NOMO-1 treated with dmso at 0.1 percent for 144 hours (cell line): ENCODE measurements at regions not wholly inside any gene's neighbourhood (a gene's known extent, or its start where the extent isn't known, plus 50 kb on each side); places are given as distances from the start of the nearest gene placed in this dataset.

ENCODE experiments used
- DNase-seq: peaks from one replicate; lab custom pipeline; 2025; ENCODE audit not compliant: unreplicated experiment; lab: John Stamatoyannopoulos, UW

GRCh38 chr10:2870654-2871053 lies 196.7 kb upstream of the PFKP start:
- no peak for DNase-seq

DNA sequence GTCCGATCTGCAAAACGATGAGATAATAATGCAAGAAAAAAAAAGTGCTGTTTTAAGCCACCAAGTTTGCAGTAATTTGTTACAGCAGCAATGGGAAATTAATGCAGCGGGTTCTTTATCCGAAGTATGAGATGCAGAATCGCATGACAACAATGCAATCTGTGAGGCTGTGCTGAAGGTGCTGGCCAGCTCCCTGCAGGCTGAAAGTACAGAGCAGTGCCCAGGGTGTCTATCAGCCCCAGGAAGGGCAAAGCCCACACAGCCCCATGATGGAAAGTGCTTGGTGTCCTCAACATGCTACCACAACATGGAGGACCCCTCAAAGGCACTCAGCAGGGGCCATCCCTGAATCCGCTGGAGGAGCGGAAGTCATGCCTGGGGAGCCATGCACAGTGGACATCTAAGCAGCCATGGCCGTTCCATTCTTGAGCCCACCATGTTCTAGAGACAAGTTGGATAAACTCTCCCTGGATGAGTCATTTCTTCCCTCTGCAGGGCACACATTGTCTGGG lies 199.5 kb upstream of the PFKP start:
- DNase-seq = no peak

DNA sequence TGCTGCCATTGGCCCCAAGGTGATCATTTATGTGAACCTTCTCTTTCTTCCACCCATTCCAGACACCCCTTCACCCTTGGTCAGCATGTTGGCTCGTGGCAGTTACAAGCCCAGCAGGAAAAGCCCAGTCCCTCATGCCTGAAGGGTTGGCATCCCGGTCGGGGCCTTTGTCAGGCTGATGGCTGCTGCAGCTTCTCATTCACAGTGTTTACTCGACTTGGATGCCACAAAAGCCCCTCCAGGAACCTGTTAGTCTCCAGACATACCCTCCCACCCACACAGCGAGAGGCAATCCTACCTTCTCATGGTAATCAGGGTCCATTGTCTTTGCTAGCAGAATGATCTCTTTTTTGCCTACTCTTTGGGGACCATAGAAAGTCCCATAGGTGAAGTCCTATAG lies 200.8 kb upstream of the PFKP start:
- no peak for DNase-seq

GRCh38 chr10:2861632-2862210 lies 205.6 kb upstream of the PFKP start:
- DNase-seq = no peak

DNA sequence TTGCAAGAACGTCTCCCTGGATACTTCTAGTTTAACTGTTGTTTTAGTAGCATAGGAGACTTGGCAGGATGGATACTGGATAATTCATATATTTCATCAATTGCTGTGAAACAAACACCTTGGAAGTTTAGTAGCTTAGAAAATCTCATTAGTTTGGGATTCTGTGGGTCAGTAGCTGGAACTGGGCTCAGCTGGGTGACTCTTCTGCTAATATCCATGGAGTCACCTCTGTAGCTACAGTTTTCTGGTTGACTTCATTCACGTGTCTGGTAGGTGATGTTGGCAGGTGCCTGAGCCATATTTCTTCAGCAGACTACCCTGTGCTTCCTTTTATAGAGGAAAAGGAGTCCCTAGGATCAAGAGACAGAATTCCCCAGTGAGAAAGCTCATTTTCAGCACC lies 208.9 kb upstream of the PFKP start:
- no peak for DNase-seq

DNA sequence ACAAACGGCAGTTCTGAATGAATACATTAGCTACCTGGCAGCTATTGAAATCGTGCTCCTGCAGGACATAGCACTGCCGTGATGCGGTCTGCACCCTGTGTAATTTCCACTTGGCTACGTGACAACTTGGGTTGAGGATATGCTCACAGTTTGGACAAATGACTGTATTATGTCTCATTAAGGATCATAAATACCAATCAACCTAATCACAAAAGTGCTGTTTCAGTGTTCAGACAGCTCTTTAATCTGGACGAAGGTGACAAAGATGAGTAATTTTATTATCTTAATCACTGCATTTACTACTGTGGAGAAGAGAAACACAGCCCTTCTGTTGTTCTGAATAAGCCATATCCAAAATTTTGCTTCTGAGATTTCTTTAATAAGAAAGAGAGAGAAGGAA lies 210.8 kb upstream of the PFKP start:
- DNase-seq = no peak

GRCh38 chr10:2852574-2853323 lies 214.6 kb upstream of the PFKP start:
- DNase-seq = no peak

DNA sequence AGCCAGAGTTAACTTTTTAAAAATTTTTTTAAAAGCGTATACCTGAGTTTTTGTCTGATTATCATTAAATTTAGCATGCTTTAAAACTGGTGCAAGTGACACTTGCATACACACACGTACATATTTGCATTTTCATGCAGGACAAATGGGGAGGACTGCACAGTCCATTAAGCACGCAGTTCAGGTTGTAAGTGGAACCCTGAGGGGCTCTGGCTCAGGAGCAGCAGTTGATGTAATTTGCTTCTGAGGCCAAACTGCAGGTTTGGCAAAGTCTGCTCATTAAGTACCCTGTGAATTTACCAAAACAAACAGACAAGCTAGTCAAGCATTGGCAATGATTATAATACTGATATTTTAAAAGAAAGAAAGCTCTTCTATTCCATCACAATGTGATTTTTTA lies 215.8 kb upstream of the PFKP start:
- no peak for DNase-seq

GRCh38 chr10:2850202-2850601 lies 217.1 kb upstream of the PFKP start:
- no peak for DNase-seq

DNA sequence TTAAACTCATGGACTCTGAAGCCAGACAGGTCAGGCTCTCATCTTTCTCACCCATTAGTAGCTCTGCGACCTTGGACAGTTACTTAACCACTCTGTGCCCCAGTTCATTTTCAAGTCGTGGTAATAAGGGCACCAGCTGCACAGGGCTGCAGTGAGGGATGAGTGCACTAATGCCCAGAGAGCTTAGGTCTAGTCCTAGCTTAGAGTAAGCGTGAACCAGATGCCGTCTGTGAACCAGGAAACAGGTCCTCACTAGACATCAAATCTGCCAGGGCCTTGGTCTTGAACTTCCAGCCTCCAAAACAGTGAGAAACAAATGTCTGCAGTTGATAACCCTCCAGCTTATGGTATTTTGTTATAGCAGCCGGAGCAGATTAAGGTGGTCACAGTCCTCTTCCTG lies 222.4 kb upstream of the PFKP start:
- DNase-seq = no peak

DNA sequence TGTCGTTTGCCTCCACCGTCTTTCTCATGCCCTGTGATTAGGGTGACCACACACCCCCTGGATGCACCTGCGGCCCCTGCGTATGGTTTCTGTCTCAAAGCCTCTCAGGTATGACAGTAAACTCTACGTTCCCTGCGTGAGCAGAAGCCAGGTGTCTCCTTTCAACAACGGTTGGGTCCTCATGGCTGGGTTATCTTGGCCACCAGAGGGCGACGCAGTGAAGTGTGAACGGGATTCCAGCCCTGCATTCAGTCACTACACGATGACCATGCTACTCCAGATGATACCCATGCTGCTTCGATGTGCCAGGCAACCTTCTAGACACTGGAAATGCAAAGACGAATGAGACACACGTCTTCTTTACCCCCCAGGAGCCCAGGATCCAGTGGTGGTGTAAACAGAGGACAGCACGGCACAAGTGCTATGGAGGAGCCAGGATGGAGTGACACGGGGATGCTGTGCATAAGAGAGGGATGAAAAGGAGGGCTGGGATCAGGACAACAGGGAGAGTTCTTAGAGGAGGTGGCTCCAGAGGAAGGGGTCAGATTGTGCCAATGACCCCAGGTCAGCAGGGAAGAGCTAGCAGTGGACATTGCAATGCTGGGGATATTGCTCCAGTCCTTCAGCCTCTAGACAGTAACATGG lies 228.1 kb upstream of the PFKP start:
- no peak for DNase-seq

DNA sequence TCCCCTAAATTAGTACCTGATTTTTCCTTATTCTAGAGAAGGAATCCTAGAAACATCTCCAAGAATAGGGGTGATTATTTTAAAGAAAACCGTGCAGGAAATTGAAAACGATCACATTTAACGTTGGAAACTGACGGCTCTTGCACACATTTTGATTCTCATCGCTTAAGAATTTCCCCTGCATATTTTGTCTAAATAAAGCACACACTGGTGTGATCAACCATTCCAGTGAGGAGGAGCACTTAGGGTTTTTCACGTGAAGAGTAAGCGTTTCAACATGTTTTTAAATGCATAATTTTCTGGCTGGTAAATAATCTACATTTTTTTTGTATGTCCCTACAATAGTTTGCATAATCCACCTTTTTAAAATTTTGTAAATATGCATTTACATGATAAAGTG lies 229.7 kb upstream of the PFKP start:
- DNase-seq = no peak

DNA sequence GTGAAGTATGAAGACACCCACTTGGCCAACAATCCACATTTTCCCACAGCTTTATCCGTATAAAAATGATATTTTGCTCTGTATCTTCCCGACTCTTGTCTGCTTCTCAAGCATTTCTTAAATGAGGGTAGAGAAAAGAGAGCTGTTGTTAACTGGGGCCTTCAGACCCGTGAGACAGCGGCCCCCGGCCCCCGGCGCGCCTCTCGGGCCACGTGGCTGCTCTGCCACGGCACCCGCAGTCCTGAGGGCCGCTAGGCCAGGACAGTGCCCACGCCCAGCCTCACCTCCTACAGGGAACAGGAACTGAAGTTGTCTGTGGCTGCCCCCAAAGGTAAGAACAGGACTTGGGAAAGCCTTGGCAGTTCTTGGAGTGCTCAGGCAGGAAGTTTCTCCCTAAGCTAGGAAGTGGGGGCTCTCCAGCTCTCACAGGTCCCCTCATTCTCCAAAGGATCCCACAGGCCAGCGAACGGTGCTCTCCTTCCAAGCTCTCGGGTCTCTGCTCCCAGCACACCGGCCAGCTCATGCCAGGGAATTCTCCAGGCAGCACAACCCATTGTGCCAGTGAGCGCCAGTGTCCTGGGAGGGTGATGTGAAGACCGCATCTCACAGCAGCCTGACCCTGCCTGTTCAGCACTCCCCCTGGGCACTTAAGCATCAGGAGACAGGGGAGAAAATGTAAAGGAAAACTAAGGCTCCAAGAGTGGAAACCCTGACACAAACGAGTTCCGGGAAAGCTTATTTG lies 230.3 kb upstream of the PFKP start:
- DNase-seq = no peak

DNA sequence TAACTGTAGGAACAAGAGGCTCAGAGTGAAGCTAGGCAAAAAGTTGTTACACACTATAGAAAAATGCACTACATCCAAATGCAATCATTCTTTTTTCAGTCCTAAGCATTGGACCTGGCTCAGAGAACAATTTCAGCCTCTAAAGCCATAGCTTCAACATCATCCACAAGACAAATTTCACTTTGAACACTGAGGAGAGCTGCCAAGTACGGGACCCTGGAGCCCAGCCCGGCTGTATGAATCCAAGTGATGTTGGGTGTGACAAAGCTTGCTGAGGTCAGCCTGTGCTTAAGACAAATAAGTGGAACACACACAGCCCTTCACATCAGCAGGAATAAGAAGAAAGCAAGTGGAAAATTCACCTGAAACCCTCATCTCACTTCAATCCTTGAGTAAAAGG lies 233.1 kb upstream of the PFKP start:
- DNase-seq = no peak

DNA sequence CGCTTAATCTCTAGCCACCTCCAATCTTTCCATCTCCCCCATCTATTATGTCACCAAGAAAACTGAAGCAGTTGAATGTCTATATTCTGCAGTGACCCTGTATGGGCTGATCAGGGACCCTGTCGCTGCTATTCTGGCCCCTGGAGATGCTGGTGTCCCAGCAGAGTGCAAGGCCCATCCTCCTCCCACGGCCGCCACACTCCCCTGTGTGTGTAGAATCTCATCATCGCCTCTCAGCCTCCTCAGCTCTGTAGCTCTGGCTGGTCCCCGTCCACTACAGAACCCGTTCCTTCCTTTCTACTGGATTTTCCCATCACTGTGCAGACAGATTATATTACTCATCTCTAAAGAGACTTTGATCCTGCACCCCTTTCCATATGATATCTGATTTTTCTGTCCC lies 235.8 kb upstream of the PFKP start:
- DNase-seq = no peak

GRCh38 chr10:2828741-2829140 lies 238.6 kb upstream of the PFKP start:
- DNase-seq = no peak

DNA sequence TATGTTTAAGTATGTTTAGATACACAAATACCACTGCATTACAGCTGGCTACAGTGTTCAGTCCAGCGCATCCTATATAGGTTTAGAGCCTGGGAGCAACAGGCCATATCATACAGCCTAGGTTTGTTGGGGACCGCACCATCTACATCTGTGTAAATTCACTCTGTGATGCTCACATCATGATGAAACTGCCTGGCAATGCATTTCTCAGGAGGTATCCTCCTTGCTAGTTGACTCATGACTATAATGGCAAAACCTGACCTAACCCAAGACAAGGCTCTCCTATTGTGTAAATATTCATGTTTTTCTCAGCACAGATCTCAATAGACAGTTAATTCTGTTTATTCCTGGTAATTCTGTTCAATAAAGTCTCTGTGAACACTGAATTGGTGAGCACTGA lies 240.7 kb upstream of the PFKP start:
- no peak for DNase-seq

- no peak for DNase-seq
These were observed 241.5 kb upstream of the PFKP start for GRCh38 chr10:2825841-2826240.

- DNase-seq = no peak
These were observed 249.3 kb upstream of the PFKP start for GRCh38 chr10:2817940-2818636.

DNA sequence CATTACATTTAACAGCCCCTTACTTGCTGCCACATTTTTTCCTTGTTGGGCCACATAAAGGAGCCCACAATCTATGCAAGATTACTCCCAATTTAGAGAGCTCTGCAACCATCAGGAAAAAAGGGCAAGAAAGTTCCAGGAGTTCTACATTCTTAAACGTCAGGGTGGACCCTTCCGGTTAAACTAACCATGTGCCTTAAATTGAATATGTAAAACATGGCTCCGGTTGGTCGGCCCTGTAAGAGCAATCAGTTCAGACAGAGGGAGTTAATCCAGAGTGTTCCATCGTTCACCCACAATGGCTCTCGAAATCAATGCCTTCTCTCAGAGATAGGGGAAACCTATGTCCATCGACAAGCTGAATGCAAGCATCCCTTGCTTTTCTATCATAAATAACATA lies 253.7 kb upstream of the PFKP start:
- no peak for DNase-seq

DNA sequence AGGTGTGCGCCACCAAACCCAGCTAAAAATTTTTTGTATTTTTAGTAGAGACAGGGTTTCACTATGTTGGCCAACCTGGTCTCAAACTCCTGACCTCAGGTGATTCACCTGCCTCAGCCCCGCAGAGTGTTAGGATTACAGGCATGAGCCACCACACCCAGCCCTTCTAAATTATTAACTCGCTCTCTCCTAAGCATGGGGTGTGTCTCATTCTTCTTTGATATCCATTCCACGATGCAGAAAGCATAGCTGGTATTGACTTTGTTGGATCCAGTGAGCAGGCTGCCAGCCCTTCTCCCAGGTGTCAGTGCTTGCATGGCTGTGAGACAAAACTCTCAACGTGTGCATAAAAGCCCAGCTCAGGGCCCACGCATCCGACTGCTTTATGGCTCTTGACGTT lies 254.1 kb upstream of the PFKP start:
- DNase-seq = no peak
